ENCODE measurements at regions not wholly inside any gene's neighbourhood (a gene's known extent, or its start where the extent isn't known, plus 50 kb on each side); places are given as distances from the start of the nearest gene placed in this dataset.

DNA sequence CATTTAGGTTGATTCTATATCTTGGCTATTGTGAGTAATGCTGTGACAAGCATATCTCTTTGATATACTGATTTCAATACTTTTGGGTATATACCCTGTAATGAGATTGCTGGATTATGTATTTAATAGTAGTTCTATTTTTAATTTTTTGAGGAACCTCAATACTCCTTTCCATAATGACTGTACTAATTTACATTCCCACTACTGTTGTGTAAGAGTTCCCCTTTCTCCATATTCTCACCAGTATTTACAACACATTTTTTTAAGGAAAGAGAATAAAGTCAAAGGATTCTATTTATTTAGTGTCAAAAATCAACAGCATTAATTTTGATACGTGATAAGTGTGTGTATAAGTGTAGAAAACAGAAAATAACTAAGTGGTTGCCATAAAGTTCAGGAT, 356.4 kb upstream of the EDIL3 start:
- TF ChIP-seq, protein P1, sequence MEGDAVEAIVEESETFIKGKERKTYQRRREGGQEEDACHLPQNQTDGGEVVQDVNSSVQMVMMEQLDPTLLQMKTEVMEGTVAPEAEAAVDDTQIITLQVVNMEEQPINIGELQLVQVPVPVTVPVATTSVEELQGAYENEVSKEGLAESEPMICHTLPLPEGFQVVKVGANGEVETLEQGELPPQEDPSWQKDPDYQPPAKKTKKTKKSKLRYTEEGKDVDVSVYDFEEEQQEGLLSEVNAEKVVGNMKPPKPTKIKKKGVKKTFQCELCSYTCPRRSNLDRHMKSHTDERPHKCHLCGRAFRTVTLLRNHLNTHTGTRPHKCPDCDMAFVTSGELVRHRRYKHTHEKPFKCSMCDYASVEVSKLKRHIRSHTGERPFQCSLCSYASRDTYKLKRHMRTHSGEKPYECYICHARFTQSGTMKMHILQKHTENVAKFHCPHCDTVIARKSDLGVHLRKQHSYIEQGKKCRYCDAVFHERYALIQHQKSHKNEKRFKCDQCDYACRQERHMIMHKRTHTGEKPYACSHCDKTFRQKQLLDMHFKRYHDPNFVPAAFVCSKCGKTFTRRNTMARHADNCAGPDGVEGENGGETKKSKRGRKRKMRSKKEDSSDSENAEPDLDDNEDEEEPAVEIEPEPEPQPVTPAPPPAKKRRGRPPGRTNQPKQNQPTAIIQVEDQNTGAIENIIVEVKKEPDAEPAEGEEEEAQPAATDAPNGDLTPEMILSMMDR (IDR thresholded peaks at IDR 0.05; ENCODE audit: insufficient read depth, low read depth, low read length): no peak
- no peak for TF ChIP-seq EZH2 (IDR thresholded peaks at IDR 0.05; ENCODE audit: insufficient read depth, low read length)
